Umbilical cord (tissue), 1 donor: ENCODE measurements at regions not wholly inside any gene's neighbourhood (a gene's known extent, or its start where the extent isn't known, plus 50 kb on each side); places are given as distances from the start of the nearest gene placed in this dataset.
"Not testable (repeated sequence)": the region's sequence is repeated elsewhere in the genome, so short reads cannot be mapped to it uniquely, and the experiment has no call there.

Source experiments
- DNase-seq: peaks from one replicate; pipeline ENCODE4 v3.0.0-alpha.2; 2015; ENCODE audit warnings: low spot score

DNA sequence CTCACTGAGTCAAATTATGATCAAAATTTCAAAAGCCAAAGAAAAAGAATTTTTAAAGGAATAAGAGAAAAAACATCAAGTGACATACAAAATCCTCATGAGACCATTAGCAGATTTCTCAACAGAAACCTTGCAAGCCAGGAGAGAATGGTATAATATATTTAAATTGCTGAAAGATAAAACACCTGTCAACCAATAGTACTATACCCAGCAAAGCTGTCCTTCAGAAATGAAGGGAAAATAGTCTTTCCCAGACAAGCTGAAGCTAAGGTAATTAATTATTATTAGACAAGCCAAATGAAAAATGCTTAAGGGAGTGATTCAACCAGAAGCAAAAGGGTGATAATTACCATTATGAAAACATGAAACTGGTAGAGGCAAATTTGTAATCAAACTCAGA, 104.2 kb upstream of the TET2 start:
- no peak for DNase-seq

DNA sequence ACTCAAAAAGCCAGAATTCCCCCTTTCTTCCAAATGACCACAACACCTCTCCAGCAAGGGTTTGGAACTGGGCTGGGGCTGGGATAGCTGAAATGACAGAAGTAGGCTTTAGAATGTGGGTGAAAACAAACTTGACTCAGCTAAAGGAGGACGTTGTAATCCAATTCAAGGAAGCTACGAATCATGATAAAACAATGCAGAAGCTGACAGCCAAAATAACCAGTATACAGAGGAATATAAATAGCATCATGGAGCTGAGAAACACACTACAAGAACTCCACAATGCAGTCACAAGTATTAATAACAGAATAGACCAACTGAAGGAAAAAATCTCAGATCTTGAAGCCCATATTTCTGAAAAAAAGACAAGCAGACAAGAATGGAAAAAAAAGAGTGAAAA, 95.8 kb upstream of the TET2 start:
- no peak for DNase-seq

DNA sequence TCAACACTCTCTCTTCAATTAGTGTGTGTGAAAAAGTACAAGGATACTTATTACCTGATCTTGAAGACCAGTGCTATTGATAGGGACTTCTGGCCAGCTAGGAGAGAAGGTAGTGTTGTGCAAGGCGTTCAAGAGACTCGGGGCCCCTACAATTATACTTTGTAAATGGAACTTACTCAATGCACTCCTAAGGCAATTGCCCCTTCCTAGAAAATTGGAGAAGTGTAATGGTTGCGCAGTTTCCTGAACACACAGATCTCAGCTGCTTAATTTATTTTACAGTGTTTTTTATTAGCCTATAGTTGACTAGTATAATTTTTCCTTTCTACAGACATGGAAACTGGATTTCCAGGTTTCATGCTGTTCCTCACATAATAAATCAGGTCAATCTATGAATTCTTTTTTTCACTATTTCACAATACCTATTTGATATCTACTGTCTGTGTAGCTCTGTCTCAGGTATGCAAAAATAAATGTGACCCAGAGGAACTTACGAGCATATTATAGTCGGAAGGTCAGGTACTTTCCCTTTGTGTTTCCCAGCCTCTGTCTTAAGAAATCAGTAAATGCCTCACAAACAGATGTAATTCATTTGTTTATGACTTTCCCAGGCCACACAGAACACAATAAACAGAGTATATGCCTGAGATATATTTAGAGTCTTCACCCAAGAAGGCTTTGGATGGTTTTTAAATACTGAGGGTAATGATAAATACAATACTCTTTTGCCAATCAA, 89.1 kb upstream of the TET2 start:
- no peak for DNase-seq

DNA sequence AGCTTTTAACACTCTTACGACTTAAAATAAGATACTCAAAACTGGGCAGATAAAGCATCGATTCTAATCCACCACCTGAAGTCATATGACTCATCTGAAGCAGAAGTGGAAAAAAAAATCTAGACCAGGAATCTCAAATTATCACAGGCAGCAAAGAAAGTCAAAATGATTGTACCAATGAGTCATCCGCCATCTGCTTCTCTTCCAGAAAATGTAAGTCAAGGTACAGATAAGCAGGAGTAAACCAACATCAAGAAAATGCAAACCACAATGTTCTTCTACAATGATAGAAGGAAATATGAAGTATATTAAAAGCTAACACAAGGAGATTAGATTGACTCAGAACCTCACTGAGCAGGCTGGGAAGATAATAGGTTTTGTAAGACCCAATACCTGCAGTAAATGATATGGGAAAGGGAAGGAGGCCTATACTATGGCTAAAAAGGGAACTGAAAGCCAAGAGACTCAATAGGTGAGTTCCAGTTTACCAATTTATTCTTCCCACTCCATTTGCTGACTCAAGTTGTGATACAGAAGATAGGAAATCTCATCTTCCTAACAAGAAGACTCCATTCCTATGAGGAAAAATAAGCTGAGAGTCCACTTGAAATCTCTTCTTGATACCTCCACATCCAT, 88.4 kb upstream of the TET2 start:
- DNase-seq: no peak

DNA sequence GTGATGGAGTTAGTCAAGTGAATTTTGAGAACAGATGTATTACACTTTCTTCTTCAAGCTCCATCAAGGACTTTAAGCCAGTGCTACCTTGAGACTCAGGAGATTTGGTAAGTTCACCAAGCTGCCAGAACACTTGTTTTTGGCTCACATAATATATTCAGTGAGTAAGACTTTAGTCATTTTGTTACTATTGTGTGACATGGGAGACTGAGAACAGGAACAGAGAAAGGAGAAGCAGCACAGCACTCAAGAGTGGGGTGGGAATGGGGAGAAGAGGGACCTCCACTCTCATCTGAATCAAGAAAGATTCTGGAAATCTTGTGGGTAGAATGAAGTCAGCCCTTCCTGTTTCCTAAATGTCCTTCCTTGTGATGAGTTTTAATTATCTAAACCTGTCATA, 87.3 kb upstream of the TET2 start:
- DNase-seq: no peak

DNA sequence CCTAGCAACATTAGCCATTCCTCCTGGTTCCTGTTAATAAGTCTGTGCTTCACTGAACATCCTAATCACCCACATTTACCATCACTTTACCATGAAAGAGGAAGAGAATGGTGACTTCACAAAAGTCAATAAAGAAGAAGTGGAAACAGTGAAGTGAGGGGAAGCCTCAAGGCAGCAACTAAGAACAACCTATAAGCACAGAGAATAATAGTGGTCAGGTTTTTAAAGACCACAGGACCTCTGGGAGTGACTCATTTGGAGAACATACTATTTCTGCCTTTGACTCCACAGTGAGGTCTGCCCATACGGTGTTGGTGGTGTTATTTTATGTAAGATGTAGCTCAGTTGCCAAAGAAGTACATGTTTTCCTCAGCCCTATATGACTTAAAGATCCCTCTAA, 86.0 kb upstream of the TET2 start:
- peak; percentile 19 for DNase-seq

DNA sequence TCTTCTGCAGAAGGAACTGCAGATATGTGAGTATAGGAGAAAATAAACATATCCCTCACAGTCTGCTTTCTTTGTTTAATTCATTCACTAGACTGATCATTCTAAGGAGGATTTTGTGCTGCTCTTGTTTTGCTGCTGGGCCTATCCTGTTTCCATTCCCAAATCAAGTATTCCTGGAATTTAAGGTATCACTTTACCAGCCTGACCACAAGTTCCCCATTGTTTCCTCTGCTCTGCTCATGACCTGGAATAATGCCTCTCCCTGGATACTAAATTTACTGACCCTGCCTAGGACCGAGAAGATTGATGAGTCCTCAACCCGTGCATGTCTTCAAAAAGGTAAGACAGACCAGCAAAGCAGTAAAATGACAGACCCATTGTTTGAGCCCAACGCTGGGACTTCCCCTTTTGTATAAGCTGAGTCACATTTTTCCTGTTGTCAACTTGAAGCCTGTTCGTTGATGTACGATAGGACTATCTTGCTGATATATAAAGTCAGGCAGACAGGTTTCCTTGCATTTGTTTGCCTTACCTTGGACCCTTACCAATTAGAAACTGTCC, 85.5 kb upstream of the TET2 start:
- peak; percentile 2 for DNase-seq

DNA sequence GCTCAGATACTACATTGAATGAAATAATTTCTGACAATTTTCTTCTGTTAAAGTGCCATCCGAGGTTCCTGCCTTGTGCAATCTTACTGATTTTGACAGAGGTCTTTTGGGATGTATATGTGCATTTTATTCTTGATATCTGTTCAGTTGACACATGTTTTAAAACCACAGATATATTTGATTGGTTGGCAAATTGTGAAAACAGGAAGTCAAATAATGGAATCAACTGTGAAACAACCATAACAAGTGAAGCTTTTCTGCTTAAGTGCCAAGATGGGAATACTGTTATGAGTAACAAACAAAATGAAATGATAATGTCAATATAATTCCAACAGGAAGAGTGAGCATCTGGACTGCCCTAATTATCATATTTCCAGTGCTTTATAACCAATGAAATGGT, 84.9 kb upstream of the TET2 start:
- no peak for DNase-seq

DNA sequence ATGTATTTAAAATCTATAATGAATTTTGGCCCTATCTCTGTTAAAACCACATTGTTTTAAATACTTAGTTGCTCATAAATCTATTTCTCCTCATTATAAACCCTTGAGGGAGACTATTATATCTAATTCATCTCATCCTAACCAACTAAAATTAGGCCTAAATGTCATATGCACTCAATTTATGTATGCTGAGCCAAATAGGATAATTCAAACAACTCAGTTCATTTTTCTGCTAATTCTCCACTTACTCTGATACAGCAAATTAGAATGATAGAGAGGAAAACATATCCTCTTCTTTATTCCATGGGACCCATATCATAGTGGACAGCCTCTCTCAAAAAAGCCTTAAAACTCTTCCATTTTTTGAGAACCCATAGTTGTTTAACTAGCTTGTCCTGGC, 80.3 kb upstream of the TET2 start:
- DNase-seq: no peak

DNA sequence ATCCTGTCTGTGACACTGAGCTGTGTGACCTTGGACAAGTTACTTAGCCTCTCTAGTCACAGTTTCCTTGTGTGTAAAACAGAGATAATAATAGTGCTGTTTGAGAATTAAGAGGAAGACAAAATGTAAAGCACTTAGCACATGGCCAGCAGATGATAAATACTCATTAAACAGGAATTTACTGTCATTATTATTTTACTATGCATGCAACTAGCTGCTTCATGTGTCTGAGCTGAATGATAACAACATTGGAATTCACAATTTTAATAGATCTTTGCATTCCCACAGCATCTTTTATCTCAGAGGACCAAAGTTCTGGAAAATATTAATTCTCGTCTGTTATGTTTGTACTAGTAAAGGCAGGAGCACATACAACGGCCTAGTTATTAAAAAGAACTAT, 79.2 kb upstream of the TET2 start:
- DNase-seq: no peak

DNA sequence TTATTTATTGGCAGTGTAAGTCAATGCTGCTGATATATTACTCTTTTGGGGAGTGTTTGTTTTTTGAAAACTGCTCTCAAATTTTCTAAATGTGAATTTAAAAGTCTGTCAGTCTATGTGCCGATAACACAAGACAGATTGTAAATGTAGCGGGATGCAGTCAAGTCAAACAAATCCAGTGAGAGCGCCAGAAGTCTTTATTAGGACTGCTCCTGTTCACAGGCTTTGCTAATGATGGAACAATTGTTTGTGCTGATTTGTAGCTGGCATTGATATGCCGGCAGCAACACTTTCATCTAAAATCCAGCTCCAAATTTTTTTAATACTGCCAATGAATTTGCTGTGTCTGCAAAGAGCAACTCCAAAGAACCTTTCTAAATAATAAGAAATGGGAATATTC, 78.7 kb upstream of the TET2 start:
- DNase-seq: no peak

DNA sequence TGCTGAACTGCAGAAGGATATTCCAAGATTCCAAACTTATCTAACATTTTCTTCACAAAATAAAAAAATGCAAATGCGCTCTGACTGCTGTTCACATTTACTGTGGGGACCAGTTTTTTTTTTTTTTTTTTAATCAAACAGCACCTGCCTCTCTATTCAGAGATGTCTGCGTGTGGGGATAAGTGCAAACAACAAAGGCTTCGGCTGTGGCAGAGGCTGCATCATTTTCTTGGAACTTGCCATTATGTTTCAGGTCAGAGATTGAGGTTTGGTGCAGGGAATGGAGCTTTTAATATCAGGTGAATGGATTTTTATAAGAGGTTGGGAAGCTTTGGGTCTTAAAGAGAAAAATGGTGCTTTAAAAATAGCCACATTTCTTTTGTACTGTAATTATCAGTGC, 78.2 kb upstream of the TET2 start:
- DNase-seq: no peak

DNA sequence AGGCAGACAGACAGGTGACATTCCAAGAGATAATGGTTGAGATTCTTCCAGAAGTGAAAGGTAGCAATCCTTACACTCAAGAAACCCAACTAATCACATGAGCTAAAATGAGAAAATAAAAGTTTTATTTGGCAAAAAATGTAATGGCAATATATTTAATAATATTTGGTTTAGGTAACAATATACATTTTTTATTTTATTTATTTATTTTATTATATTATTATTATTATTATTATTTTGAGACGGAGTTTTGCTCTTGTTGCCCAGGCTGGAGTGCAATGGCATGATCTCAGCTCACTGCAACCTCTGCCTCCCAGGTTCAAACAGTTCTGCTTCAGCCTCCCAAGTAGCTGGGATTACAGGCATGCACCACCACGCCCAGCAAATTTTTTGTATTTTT, 74.6 kb upstream of the TET2 start:
- DNase-seq: not testable (repeated sequence)

DNA sequence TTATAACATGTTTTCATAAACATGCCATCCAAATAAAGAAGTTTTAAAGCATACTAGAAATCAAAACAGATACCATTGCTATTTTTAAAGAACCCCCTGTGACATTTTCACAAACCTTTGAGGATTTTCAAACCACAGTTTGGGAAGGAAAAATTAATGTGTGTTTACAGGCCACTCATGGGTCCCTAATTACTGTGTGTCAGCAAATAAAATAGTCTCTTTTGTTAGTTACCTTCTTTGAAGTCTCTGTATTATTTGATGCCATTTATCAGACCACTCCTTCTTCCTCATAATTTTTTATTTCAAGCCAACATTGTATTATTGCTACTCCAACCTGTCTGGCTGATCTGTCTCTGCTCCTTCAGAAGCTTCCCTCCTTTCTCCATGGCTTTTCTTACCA, 72.6 kb upstream of the TET2 start:
- DNase-seq: no peak

DNA sequence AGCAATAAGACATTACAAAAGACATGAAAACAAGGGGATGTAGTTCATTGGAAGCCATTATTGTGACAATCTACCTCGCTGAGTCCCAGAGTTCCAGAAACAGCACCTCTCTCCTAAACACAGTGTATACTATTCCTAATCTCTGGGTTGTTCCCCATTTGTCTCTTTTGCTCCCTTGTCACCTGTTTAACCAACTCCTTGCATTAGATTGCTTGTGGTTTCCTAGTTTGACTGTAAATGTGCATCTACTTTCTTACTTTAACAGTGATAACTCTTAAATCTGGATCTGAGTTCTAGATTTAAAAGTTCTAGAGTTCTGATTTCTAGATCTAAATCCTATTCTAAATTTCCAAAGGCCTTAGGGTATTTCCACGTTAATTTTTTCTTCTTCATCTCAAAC, 71.6 kb upstream of the TET2 start:
- DNase-seq: no peak

DNA sequence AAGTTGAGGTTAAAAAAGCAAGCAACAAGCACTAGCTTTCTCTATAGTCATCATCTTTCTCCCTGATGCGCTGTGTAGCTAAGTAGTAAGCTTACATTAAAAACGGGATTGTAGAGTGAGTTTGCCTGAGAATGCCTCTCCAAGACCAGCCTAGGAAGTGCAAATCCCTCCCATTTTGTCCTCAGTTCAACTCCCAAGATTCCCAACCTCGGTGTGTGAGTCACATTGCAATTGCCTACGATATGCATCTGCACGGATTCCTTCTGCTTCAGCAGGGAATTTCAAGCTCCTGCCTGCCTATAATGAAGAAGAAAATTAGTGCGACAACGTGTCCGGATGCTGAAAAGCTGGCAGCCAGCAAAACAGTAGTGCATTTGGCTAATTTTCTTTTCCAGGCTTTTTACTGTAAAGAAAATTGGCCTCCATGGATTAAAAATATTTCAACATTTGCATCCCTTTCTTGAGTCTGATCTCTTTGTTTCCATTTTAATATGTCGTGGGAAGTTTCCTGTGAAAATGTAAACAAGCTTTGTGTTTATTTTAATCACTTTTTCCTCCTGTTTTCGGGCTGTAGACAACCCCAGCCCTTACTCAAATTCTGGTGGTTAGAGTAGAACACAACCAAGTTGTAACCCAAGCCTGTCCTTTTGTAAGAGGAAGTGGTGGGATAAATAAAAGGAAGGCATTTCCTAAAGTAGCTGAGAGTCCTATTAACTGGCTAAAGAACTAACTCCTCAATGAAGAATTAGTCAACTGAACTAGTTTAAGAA, 58.4 kb upstream of the TET2 start:
- peak; percentile 23 for DNase-seq

DNA sequence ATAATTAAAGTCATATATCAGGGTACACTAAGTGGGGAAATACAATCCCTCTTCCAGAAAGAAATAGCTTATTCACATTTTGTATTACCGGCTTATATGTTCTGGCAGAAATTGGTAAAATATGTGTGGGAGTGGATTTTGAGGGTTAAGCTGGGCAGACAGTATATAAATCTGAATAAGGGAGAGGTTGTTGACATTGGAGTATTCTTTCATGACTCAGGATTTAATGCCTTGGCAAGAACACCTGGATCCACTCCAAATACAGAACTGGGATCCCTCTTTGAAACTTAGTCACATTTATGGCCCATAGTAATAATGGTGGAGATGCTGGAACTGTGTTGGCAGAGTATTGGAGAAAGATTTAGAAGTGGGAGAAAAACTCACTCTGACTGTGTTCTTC, 54.3 kb upstream of the TET2 start:
- no peak for DNase-seq

DNA sequence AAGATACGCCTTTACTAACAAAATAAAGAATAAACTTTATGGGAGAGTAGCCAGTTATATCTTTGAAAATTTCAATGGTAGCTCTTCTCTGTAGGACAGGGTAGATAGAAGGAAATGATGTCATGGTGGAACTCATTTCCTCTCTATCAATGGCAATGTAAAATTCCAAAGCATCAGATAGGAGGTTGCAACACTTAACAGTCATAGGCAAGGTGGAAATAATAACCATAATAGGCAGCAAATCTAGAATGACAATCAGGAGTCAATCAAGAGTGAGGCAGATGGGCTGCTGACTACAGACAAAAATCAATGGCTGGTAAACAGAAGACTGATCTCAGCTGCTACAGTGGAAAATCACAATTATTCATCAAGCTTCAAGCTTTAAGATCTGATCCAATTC, 53.9 kb upstream of the TET2 start:
- no peak for DNase-seq

DNA sequence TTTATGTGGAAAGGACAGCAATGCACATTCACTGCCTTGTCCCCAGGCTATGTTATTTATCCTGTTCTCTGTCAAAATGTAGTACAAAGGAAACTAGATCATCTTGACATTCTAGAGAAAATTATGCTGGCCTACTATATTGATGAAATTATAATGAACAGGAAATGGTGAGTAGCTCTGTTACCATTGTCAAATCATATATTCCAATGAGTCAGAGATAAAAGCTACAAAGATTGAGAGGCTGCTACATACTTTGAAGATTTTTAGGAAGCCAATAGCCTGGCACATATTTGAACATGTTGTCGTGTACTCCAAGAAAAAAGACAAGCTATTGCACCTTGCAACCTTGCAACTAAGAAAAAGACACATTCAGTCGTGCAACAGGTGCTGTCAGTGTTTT, 52.7 kb upstream of the TET2 start:
- DNase-seq: no peak
